Smooth muscle cell (in vitro differentiated cells): ENCODE measurements at regions not wholly inside any gene's neighbourhood (a gene's known extent, or its start where the extent isn't known, plus 50 kb on each side); places are given as distances from the start of the nearest gene placed in this dataset.

Source experiments
- DNase-seq: peaks from one replicate; lab custom pipeline; 2025; ENCODE audit not compliant: unreplicated experiment; lab: John Stamatoyannopoulos, UW
- H2AFZ ChIP-seq: fragments of 200-600 bp; sonication (generic); 2 replicates; pipeline ENCODE4 v1.6.0; 2016; ENCODE audit warnings: antibody characterized with exemption, low read depth, mild to moderate bottlenecking
- H3F3A ChIP-seq: fragments of 200-600 bp; sonication (generic); 2 replicates; pipeline ENCODE4 v1.6.0; 2017; ENCODE audit warnings: antibody characterized with exemption, low read depth
- H3K27ac ChIP-seq: fragments of 200-600 bp; sonication (generic); 2 replicates; pipeline ENCODE4 v1.5.1; 2016; ENCODE audit warnings: low read depth, mild to moderate bottlenecking
- H3K27me3 ChIP-seq: fragments of 200-600 bp; sonication (generic); 2 replicates; pipeline ENCODE4 v1.6.1; 2016; ENCODE audit warnings: low read depth, mild to moderate bottlenecking
- H3K36me3 ChIP-seq: fragments of 200-600 bp; sonication (generic); 2 replicates; pipeline ENCODE4 v1.5.1; 2016; ENCODE audit warnings: low read depth
- H3K4me1 ChIP-seq: fragments of 200-600 bp; sonication (generic); 2 replicates; pipeline ENCODE4 v1.5.1; 2016; ENCODE audit warnings: low read depth
- H3K4me2 ChIP-seq: fragments of 200-600 bp; sonication (generic); 2 replicates; pipeline ENCODE4 v1.6.0; 2016; ENCODE audit warnings: mild to moderate bottlenecking
- H3K4me3 ChIP-seq: fragments of 200-600 bp; sonication (generic); 2 replicates; pipeline ENCODE4 v1.5.1; 2016; ENCODE audit warnings: mild to moderate bottlenecking
- H3K79me2 ChIP-seq: fragments of 200-600 bp; sonication (generic); 2 replicates; pipeline ENCODE4 v1.6.0; 2016; ENCODE audit warnings: low read depth, mild to moderate bottlenecking
- H3K9ac ChIP-seq: fragments of 200-600 bp; sonication (generic); 2 replicates; pipeline ENCODE4 v1.6.0; 2016; ENCODE audit warnings: low read depth
- H3K9me3 ChIP-seq: fragments of 200-600 bp; sonication (generic); replicated peaks from 2 replicates; pipeline ENCODE4 v1.5.1; 2016; ENCODE audit warnings: low read depth
- H4K20me1 ChIP-seq: fragments of 200-600 bp; sonication (generic); 2 replicates; pipeline ENCODE4 v1.6.0; 2016; ENCODE audit warnings: low read depth
- CTCF ChIP-seq: fragments of 200-600 bp; sonication (generic); IDR thresholded peaks from 2 replicates; pipeline ENCODE4 v1.5.1; 2017; ENCODE audit warnings: borderline replicate concordance, mild to moderate bottlenecking, antibody characterized with exemption; ENCODE audit not compliant: insufficient read depth, poor library complexity, severe bottlenecking
- WGBS: methylation state at CpG from one replicate; pipeline ENCODE4 v1.1.7; 2016; ENCODE audit warnings: low lambda C conversion rate; 5-methylcytosine and 5-hydroxymethylcytosine counted together

GRCh38 chr6:141996823-141997222, 135.9 kb upstream of the GJE1 start:
- H4K20me1 ChIP-seq = no peaks in the 10 kb centered on the region
- no peaks in the 10 kb centered on the region for H3K79me2 ChIP-seq
- H3F3A ChIP-seq = no peaks in the 10 kb centered on the region
- no peak overlapping the region for H3K9ac ChIP-seq
- H3K4me2 ChIP-seq = no peak overlapping the region
- H3K27me3 ChIP-seq = no peaks in the 10 kb centered on the region
- peaks cover 11% of the 10 kb centered on the region for H3K9me3 ChIP-seq
- H2AFZ ChIP-seq = no peak overlapping the region
- H3K27ac ChIP-seq = no peak overlapping the region
- H3K36me3 ChIP-seq = no peaks in the 10 kb centered on the region
- H3K4me3 ChIP-seq = no peak overlapping the region
- no peak for TF ChIP-seq CTCF
- DNase-seq = no peak
- no peaks in the 10 kb centered on the region for H3K4me1 ChIP-seq

- Histone ChIP-seq H3K27me3 (no peaks in the 10 kb centered on the region), H3K4me1 (no peaks in the 10 kb centered on the region), H3F3A (no peaks in the 10 kb centered on the region), H3K79me2 (no peaks in the 10 kb centered on the region), H3K27ac (no peak overlapping the region), H3K36me3 (no peaks in the 10 kb centered on the region), H2AFZ (no peak overlapping the region), H3K4me2 (no peak overlapping the region), H3K4me3 (no peak overlapping the region), H3K9ac (no peak overlapping the region), H3K9me3 (peaks cover 8% of the 10 kb centered on the region), H4K20me1 (no peaks in the 10 kb centered on the region)
- no peak for DNase-seq
- 90% methylated on average over 2 of the region's 2 CpGs for WGBS
- TF ChIP-seq CTCF = no peak
Observed at GRCh38 chr6:141992109-141992508, 140.6 kb upstream of the GJE1 start.

- H2AFZ ChIP-seq = peak overlapping the region; percentile 52
- no peaks in the 10 kb centered on the region for H4K20me1 ChIP-seq
- WGBS = 83% methylated on average over 1 of the region's 1 CpG
- H3K4me3 ChIP-seq = no peak overlapping the region
- DNase-seq = no peak
- H3K9me3 ChIP-seq = no peaks in the 10 kb centered on the region
- no peaks in the 10 kb centered on the region for H3K27me3 ChIP-seq
- no peaks in the 10 kb centered on the region for H3K36me3 ChIP-seq
- TF ChIP-seq CTCF = no peak
- no peak overlapping the region for H3K9ac ChIP-seq
- no peaks in the 10 kb centered on the region for H3K4me1 ChIP-seq
- H3F3A ChIP-seq = no peaks in the 10 kb centered on the region
- H3K4me2 ChIP-seq = no peak overlapping the region
- H3K27ac ChIP-seq = no peak overlapping the region
- H3K79me2 ChIP-seq = no peaks in the 10 kb centered on the region
Observed at GRCh38 chr6:141990840-141991239, 141.9 kb upstream of the GJE1 start.

- H3K36me3 ChIP-seq = no peaks in the 10 kb centered on the region
- no peak for TF ChIP-seq CTCF
- no peaks in the 10 kb centered on the region for H3K79me2 ChIP-seq
- no peak overlapping the region for H3K4me2 ChIP-seq
- H3K4me3 ChIP-seq = no peak overlapping the region
- no peaks in the 10 kb centered on the region for H3K9me3 ChIP-seq
- H4K20me1 ChIP-seq = no peaks in the 10 kb centered on the region
- no peak overlapping the region for H3K27ac ChIP-seq
- no peak for DNase-seq
- no peaks in the 10 kb centered on the region for H3F3A ChIP-seq
- H3K9ac ChIP-seq = no peak overlapping the region
- H2AFZ ChIP-seq = no peak overlapping the region
- 50% methylated on average over 1 of the region's 1 CpG for WGBS
- no peaks in the 10 kb centered on the region for H3K4me1 ChIP-seq
- no peaks in the 10 kb centered on the region for H3K27me3 ChIP-seq
Observed at GRCh38 chr6:141989706-141989959, 143.1 kb upstream of the GJE1 start.
